ENCODE measurements at regions not wholly inside any gene's neighbourhood (a gene's known extent, or its start where the extent isn't known, plus 50 kb on each side); places are given as distances from the start of the nearest gene placed in this dataset.

GRCh38 chr2:120932472-120932871, 196.8 kb downstream of the GLI2 start:
- Histone ChIP-seq H3K36me3 (ENCODE audit: control insufficient read depth, insufficient read depth, low read length) (peaks cover 39% of the 10 kb centered on the region), H3K9me3 (ENCODE audit: control insufficient read depth, low read length) (peaks cover 10% of the 10 kb centered on the region), H3K27ac (ENCODE audit: low read depth, low read length, severe bottlenecking) (no peak overlapping the region), H3K4me3 (ENCODE audit: extremely low read depth, insufficient read depth, low read length, poor library complexity, severe bottlenecking) (no peak overlapping the region), H3K4me1 (ENCODE audit: control insufficient read depth, insufficient read depth, low read length, poor library complexity, severe bottlenecking) (peaks cover 67% of the 10 kb centered on the region)
- 75 to 85% methylated on average over 3 to 5 of the region's 7 CpGs for WGBS, 2 experiments (ENCODE audit: insufficient coverage in 2 of 2)

- 83 to 84% methylated on average over 4 to 5 of the region's 7 CpGs for WGBS, 2 experiments (ENCODE audit: insufficient coverage in 2 of 2)
Observed at GRCh38 chr2:120932881-120933280, 197.2 kb downstream of the GLI2 start.

GRCh38 chr2:120933693-120934573, 198.3 kb downstream of the GLI2 start:
- peaks cover 10% of the 10 kb centered on the region for H3K9me3 ChIP-seq (ENCODE audit: control insufficient read depth, low read length)
- H3K4me3 ChIP-seq (ENCODE audit: extremely low read depth, insufficient read depth, low read length, poor library complexity, severe bottlenecking): no peak overlapping the region
- H3K36me3 ChIP-seq (ENCODE audit: control insufficient read depth, insufficient read depth, low read length): peaks cover 27% of the 10 kb centered on the region
- H3K27ac ChIP-seq (ENCODE audit: low read depth, low read length, severe bottlenecking): peak overlapping the region; percentile 98
- H3K4me1 ChIP-seq (ENCODE audit: control insufficient read depth, insufficient read depth, low read length, poor library complexity, severe bottlenecking): peaks cover 81% of the 10 kb centered on the region
- WGBS, 2 experiments (ENCODE audit: insufficient coverage in 2 of 2): 79 to 93% methylated on average over 13 to 16 of the region's 19 CpGs

More at GRCh38 chr2:120932881-120933280, 197.2 kb downstream of the GLI2 start:
- H3K4me3 ChIP-seq (ENCODE audit: extremely low read depth, insufficient read depth, low read length, poor library complexity, severe bottlenecking): no peak overlapping the region
- H3K4me1 ChIP-seq (ENCODE audit: control insufficient read depth, insufficient read depth, low read length, poor library complexity, severe bottlenecking): peaks cover 72% of the 10 kb centered on the region
- H3K36me3 ChIP-seq (ENCODE audit: control insufficient read depth, insufficient read depth, low read length): peaks cover 37% of the 10 kb centered on the region
- H3K27ac ChIP-seq (ENCODE audit: low read depth, low read length, severe bottlenecking): no peak overlapping the region
- H3K9me3 ChIP-seq (ENCODE audit: control insufficient read depth, low read length): peaks cover 10% of the 10 kb centered on the region

GRCh38 chr2:120934574-120935338, 199.1 kb downstream of the GLI2 start:
- Histone ChIP-seq H3K4me1 (ENCODE audit: control insufficient read depth, insufficient read depth, low read length, poor library complexity, severe bottlenecking) (peaks cover 85% of the 10 kb centered on the region), H3K27ac (ENCODE audit: low read depth, low read length, severe bottlenecking) (peak overlapping the region; percentile 98), H3K4me3 (ENCODE audit: extremely low read depth, insufficient read depth, low read length, poor library complexity, severe bottlenecking) (no peak overlapping the region), H3K36me3 (ENCODE audit: control insufficient read depth, insufficient read depth, low read length) (peaks cover 18% of the 10 kb centered on the region), H3K9me3 (ENCODE audit: control insufficient read depth, low read length) (peaks cover 10% of the 10 kb centered on the region)
- WGBS, 2 experiments (ENCODE audit: insufficient coverage in 2 of 2): 76 to 83% methylated on average over 12 to 13 of the region's 17 CpGs

GRCh38 chr2:120935339-120936313, 200.0 kb downstream of the GLI2 start:
- Histone ChIP-seq H3K27ac (ENCODE audit: low read depth, low read length, severe bottlenecking) (peak overlapping the region; percentile 98), H3K4me1 (ENCODE audit: control insufficient read depth, insufficient read depth, low read length, poor library complexity, severe bottlenecking) (peaks cover 88% of the 10 kb centered on the region), H3K36me3 (ENCODE audit: control insufficient read depth, insufficient read depth, low read length) (peaks cover 10% of the 10 kb centered on the region), H3K4me3 (ENCODE audit: extremely low read depth, insufficient read depth, low read length, poor library complexity, severe bottlenecking) (no peak overlapping the region), H3K9me3 (ENCODE audit: control insufficient read depth, low read length) (peaks cover 8% of the 10 kb centered on the region)
- WGBS, 2 experiments (ENCODE audit: insufficient coverage in 2 of 2): 55 to 57% methylated on average over 15 to 22 of the region's 26 CpGs

GRCh38 chr2:120936476-120937334, 201.0 kb downstream of the GLI2 start:
- no peaks in the 10 kb centered on the region for H3K9me3 ChIP-seq (ENCODE audit: control insufficient read depth, low read length)
- no peaks in the 10 kb centered on the region for H3K36me3 ChIP-seq (ENCODE audit: control insufficient read depth, insufficient read depth, low read length)
- H3K4me1 ChIP-seq (ENCODE audit: control insufficient read depth, insufficient read depth, low read length, poor library complexity, severe bottlenecking): peaks cover 92% of the 10 kb centered on the region
- WGBS, 2 experiments (ENCODE audit: insufficient coverage in 2 of 2): 90 to 93% methylated on average over 6 to 8 of the region's 10 CpGs
- H3K4me3 ChIP-seq (ENCODE audit: extremely low read depth, insufficient read depth, low read length, poor library complexity, severe bottlenecking): no peak overlapping the region
- peak overlapping the region; percentile 98 for H3K27ac ChIP-seq (ENCODE audit: low read depth, low read length, severe bottlenecking)

- H3K4me1 ChIP-seq (ENCODE audit: control insufficient read depth, insufficient read depth, low read length, poor library complexity, severe bottlenecking): peaks cover 82% of the 10 kb centered on the region
- no peak overlapping the region for H3K4me3 ChIP-seq (ENCODE audit: extremely low read depth, insufficient read depth, low read length, poor library complexity, severe bottlenecking)
- 72 to 77% methylated on average over 4 of the region's 6 CpGs for WGBS, 2 experiments (ENCODE audit: insufficient coverage in 2 of 2)
- H3K9me3 ChIP-seq (ENCODE audit: control insufficient read depth, low read length): no peaks in the 10 kb centered on the region
- H3K36me3 ChIP-seq (ENCODE audit: control insufficient read depth, insufficient read depth, low read length): peaks cover 5% of the 10 kb centered on the region
- H3K27ac ChIP-seq (ENCODE audit: low read depth, low read length, severe bottlenecking): peak overlapping the region; percentile 76
Observed at GRCh38 chr2:120937686-120938044, 202.0 kb downstream of the GLI2 start.

- peaks cover 10% of the 10 kb centered on the region for H3K36me3 ChIP-seq (ENCODE audit: control insufficient read depth, insufficient read depth, low read length)
- peak overlapping the region; percentile 76 for H3K27ac ChIP-seq (ENCODE audit: low read depth, low read length, severe bottlenecking)
- H3K4me1 ChIP-seq (ENCODE audit: control insufficient read depth, insufficient read depth, low read length, poor library complexity, severe bottlenecking): peaks cover 80% of the 10 kb centered on the region
- no peaks in the 10 kb centered on the region for H3K9me3 ChIP-seq (ENCODE audit: control insufficient read depth, low read length)
- 55 to 60% methylated on average over 6 to 7 of the region's 11 CpGs for WGBS, 2 experiments (ENCODE audit: insufficient coverage in 2 of 2)
- no peak overlapping the region for H3K4me3 ChIP-seq (ENCODE audit: extremely low read depth, insufficient read depth, low read length, poor library complexity, severe bottlenecking)
Observed at GRCh38 chr2:120938045-120938771, 202.5 kb downstream of the GLI2 start.

GRCh38 chr2:120939595-120940318, 204.1 kb downstream of the GLI2 start:
- WGBS, 2 experiments (ENCODE audit: insufficient coverage in 2 of 2): 71 to 100% methylated on average over 2 to 4 of the region's 9 CpGs
- H3K9me3 ChIP-seq (ENCODE audit: control insufficient read depth, low read length): no peaks in the 10 kb centered on the region
- H3K4me1 ChIP-seq (ENCODE audit: control insufficient read depth, insufficient read depth, low read length, poor library complexity, severe bottlenecking): peaks cover 76% of the 10 kb centered on the region
- no peak overlapping the region for H3K4me3 ChIP-seq (ENCODE audit: extremely low read depth, insufficient read depth, low read length, poor library complexity, severe bottlenecking)
- peak overlapping the region; percentile 75 for H3K27ac ChIP-seq (ENCODE audit: low read depth, low read length, severe bottlenecking)
- peaks cover 21% of the 10 kb centered on the region for H3K36me3 ChIP-seq (ENCODE audit: control insufficient read depth, insufficient read depth, low read length)
